Osteocyte (in vitro differentiated cells): ENCODE measurements at regions not wholly inside any gene's neighbourhood (a gene's known extent, or its start where the extent isn't known, plus 50 kb on each side); places are given as distances from the start of the nearest gene placed in this dataset.

Experiments
- DNase-seq: peaks from one replicate; pipeline ENCODE4 v3.0.0; 2021; ENCODE audit warnings: mixed read lengths; ENCODE audit not compliant: unreplicated experiment; ENCODE audit errors: extremely low spot score
- H3K27ac Mint-ChIP-seq: one replicate; pipeline ENCODE4 v1.8.0; 2021; ENCODE audit warnings: mild to moderate bottlenecking, mixed read lengths; ENCODE audit not compliant: unreplicated experiment
- H3K27me3 Mint-ChIP-seq: one replicate; pipeline ENCODE4 v1.8.0; 2021; ENCODE audit warnings: mixed read lengths; ENCODE audit not compliant: unreplicated experiment
- H3K36me3 Mint-ChIP-seq: one replicate; pipeline ENCODE4 v1.8.0; 2021; ENCODE audit warnings: mixed read lengths; ENCODE audit not compliant: unreplicated experiment
- H3K4me1 Mint-ChIP-seq: one replicate; pipeline ENCODE4 v1.8.0; 2021; ENCODE audit warnings: mixed read lengths; ENCODE audit not compliant: unreplicated experiment
- H3K4me3 Mint-ChIP-seq: one replicate; pipeline ENCODE4 v1.8.0; 2021; ENCODE audit warnings: mild to moderate bottlenecking, moderate library complexity, mixed read lengths; ENCODE audit not compliant: unreplicated experiment
- H3K9me3 Mint-ChIP-seq: one replicate; pipeline ENCODE4 v1.8.0; 2021; ENCODE audit warnings: mixed read lengths; ENCODE audit not compliant: unreplicated experiment
- TF ChIP-seq, protein P1 (sequence below): fragments of 200-600 bp; sonication (generic); IDR thresholded peaks from 2 replicates; pipeline ENCODE4 v1.5.0; 2021; ENCODE audit warnings: antibody characterized with exemption, mild to moderate bottlenecking, moderate library complexity

DNA sequence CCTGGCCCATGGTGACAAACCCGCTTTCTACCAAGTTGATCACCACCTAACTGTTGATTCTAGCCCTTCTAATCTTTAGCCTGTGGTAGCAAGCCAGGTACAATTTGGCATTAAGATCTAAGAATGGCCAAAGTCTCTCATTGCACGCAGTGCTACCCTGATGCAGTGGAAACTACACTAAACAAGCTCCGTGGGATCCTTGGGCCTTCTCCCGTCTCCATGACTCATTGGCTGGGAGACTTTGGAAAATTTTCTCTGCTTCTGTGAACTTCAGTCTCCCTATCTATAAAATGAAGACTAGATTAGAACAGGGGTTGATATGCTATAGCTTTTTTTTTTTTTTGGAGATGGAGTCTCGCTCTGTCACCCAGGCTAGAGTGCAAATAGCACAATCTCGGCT, 223.0 kb downstream of the TSHZ3 start:
- H3K27ac Mint-ChIP-seq: peak overlapping the region; percentile 99
- H3K27me3 Mint-ChIP-seq: no peaks in the 10 kb centered on the region
- TF ChIP-seq, protein P1, sequence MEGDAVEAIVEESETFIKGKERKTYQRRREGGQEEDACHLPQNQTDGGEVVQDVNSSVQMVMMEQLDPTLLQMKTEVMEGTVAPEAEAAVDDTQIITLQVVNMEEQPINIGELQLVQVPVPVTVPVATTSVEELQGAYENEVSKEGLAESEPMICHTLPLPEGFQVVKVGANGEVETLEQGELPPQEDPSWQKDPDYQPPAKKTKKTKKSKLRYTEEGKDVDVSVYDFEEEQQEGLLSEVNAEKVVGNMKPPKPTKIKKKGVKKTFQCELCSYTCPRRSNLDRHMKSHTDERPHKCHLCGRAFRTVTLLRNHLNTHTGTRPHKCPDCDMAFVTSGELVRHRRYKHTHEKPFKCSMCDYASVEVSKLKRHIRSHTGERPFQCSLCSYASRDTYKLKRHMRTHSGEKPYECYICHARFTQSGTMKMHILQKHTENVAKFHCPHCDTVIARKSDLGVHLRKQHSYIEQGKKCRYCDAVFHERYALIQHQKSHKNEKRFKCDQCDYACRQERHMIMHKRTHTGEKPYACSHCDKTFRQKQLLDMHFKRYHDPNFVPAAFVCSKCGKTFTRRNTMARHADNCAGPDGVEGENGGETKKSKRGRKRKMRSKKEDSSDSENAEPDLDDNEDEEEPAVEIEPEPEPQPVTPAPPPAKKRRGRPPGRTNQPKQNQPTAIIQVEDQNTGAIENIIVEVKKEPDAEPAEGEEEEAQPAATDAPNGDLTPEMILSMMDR: no peak
- H3K4me3 Mint-ChIP-seq: no peak overlapping the region
- H3K4me1 Mint-ChIP-seq: peaks cover 36% of the 10 kb centered on the region
- no peaks in the 10 kb centered on the region for H3K36me3 Mint-ChIP-seq
- DNase-seq: no peak
- peaks cover 4% of the 10 kb centered on the region for H3K9me3 Mint-ChIP-seq

- no peaks in the 10 kb centered on the region for H3K36me3 Mint-ChIP-seq
- H3K4me1 Mint-ChIP-seq: peaks cover 27% of the 10 kb centered on the region
- no peak for DNase-seq
Observed at GRCh38 chr19:31125071-31125470, 224.2 kb downstream of the TSHZ3 start.

DNA sequence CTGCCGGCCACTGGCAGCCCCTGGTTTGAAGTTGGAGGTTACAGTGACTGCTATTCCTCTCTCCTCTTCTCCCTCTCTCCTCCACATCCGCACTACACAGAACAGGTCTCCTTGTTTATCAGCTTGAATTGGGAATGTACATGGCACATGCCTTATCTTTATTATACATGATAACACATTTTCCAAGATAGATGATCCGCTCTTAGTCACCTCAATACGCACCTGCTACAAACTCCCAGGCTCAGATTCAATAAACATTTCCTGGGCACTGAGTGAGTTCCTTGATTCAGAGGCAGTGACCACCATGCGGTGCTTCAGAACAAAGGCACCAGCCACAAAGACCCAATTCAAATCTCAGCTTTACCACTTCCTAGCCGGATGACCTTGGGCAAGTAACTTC, 227.7 kb downstream of the TSHZ3 start:
- no peaks in the 10 kb centered on the region for H3K9me3 Mint-ChIP-seq
- DNase-seq: no peak
- H3K4me1 Mint-ChIP-seq: peaks cover 19% of the 10 kb centered on the region
- TF ChIP-seq, protein P1: no peak
- H3K27ac Mint-ChIP-seq: no peak overlapping the region
- no peaks in the 10 kb centered on the region for H3K36me3 Mint-ChIP-seq
- H3K4me3 Mint-ChIP-seq: no peak overlapping the region
- no peaks in the 10 kb centered on the region for H3K27me3 Mint-ChIP-seq

More at GRCh38 chr19:31125071-31125470, 224.2 kb downstream of the TSHZ3 start:
- Mint-ChIP-seq H3K4me3 (no peak overlapping the region), H3K9me3 (peaks cover 4% of the 10 kb centered on the region), H3K27ac (no peak overlapping the region), H3K27me3 (no peaks in the 10 kb centered on the region)
- TF ChIP-seq, protein P1: no peak

DNA sequence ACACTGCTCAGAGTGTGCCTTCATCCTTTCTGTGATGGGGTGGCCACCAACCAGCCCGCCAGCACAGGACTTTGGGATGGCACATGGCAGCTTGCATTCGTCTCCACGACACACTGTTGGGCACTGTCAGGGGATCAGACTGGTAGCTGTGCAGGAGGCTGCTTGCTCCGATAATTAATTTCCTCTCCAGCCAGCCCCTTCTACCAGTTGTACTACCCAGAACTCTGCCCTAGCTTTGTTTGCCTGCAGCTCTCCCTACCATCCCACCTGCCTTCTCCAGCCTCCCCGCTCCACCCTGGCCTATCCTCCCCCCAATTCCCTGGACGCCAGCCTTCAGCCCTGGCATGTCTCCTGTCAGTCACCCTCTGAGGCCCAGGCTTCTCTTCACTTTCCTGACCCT, 228.3 kb downstream of the TSHZ3 start:
- H3K27me3 Mint-ChIP-seq: no peaks in the 10 kb centered on the region
- TF ChIP-seq, protein P1: no peak
- H3K4me3 Mint-ChIP-seq: no peak overlapping the region
- H3K4me1 Mint-ChIP-seq: peaks cover 15% of the 10 kb centered on the region
- H3K9me3 Mint-ChIP-seq: no peaks in the 10 kb centered on the region
- no peaks in the 10 kb centered on the region for H3K36me3 Mint-ChIP-seq
- H3K27ac Mint-ChIP-seq: no peak overlapping the region
- DNase-seq: no peak

DNA sequence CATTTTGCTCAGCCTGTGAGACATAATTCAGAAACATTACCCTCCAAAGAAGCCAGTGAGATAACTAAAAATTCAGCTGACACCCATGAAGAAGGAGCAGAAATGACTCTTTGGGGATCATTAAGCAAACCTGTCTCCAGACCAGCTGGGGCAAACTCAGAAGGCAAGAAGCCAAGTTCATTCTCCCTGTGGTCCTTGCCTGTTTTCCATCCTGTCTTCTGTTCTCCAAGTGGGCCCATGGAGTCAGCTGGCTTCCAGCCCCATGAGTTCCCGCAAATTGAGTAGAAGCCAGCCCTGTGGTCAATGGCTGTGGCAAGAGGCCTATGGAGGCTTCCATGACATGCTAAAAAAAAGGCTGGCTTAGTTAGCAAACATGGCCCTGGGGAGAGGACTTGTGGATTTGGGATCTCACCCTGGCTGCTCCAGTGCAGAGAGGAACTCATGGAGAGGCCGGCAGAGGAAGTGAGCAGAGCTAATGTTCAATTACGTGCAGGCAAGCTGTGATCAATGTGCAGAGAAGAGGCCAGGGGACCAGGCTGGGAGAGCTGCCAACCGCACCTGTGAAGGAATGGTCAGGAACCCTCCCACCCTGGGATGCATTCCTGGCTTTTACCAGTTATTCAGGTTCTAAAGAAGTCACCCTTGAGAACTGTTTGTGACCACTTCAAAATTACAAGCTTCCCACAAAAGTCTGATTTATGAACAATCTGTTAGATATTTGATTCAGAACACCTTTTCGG, 229.1 kb downstream of the TSHZ3 start:
- Mint-ChIP-seq H3K9me3 (no peaks in the 10 kb centered on the region), H3K4me3 (no peak overlapping the region), H3K36me3 (no peaks in the 10 kb centered on the region), H3K4me1 (peaks cover 13% of the 10 kb centered on the region), H3K27me3 (no peaks in the 10 kb centered on the region), H3K27ac (no peak overlapping the region)
- TF ChIP-seq, protein P1: no peak
- no peak for DNase-seq
